ENCODE measurements at regions not wholly inside any gene's neighbourhood (a gene's known extent, or its start where the extent isn't known, plus 50 kb on each side); places are given as distances from the start of the nearest gene placed in this dataset.

DNA sequence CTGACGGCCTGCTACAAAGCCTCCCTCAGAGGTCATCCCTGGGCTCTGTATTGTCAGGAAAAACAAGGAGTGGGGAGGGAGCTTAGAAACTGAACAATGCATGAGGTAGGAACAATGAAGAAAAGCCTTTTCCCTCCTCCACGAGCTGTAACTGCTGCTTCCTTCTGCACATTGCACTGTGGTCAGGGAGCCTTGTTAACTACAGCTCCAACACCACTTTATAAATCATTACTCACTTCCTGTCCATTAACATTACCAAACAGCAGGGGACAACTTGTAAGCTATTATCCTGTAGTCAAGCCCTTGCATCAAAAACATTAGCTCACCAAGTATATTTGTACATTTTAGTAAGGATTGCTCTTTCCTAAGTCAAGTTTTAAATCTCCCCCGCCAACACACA, 336.0 kb upstream of the NR5A2 start:
- TF ChIP-seq, protein P1, sequence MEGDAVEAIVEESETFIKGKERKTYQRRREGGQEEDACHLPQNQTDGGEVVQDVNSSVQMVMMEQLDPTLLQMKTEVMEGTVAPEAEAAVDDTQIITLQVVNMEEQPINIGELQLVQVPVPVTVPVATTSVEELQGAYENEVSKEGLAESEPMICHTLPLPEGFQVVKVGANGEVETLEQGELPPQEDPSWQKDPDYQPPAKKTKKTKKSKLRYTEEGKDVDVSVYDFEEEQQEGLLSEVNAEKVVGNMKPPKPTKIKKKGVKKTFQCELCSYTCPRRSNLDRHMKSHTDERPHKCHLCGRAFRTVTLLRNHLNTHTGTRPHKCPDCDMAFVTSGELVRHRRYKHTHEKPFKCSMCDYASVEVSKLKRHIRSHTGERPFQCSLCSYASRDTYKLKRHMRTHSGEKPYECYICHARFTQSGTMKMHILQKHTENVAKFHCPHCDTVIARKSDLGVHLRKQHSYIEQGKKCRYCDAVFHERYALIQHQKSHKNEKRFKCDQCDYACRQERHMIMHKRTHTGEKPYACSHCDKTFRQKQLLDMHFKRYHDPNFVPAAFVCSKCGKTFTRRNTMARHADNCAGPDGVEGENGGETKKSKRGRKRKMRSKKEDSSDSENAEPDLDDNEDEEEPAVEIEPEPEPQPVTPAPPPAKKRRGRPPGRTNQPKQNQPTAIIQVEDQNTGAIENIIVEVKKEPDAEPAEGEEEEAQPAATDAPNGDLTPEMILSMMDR (IDR thresholded peaks at IDR 0.05; ENCODE audit: control extremely low read depth, extremely low read depth, low read depth, missing control alignments) = no peak
- ChIA-PET POLR2A (no interaction called here), CTCF (no interaction called here)
- no peak for DNase-seq (ENCODE audit: extremely low spot score)

DNA sequence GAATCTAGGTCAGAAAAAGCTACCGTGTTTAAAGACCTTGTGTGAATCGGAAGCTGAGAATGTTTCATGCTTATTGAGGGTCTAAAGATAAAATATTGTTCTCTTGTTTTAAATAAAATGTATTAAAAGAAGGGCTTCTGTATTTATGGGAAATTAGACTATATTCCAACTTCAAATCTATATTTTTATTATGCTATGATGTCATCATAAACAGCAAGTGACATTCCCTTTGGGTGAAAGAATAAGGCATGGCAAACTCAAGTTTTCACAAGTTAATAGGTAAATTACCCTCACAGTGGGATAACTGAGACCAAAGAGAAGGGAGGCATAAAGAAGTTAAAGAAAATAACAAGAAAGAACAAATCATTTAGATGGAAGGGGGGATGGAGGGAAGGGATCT, 333.8 kb upstream of the NR5A2 start:
- POLR2A ChIA-PET = no interaction called here
- no peak for DNase-seq (ENCODE audit: extremely low spot score)
- TF ChIP-seq, protein P1 (IDR thresholded peaks at IDR 0.05; ENCODE audit: control extremely low read depth, extremely low read depth, low read depth, missing control alignments) = no peak
- CTCF ChIA-PET = interaction anchor here (0.8 kb wide), 1 partner anchor 27 kb away, joined by 3 read pairs; no protein-coding TSS in a partner anchor

DNA sequence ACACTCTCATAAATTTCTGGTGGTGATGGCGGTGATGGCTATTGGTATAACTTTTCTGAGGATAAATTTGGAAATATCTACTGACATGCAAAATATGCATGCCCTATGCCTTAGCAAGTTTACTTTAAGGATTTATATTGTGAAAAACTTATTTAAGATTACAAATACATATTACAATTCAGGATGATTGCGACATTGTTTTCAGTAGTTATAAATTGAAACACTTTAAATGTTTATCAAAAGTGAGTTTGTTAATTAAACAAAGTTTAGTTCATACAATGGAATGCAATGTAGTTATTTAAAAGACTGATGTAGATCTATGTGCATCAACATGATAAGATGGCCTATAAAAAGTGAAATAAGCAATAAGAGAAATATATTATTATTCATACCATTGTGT, 331.3 kb upstream of the NR5A2 start:
- DNase-seq (ENCODE audit: extremely low spot score) = no peak
- ChIA-PET CTCF (no interaction called here), POLR2A (no interaction called here)
- TF ChIP-seq, protein P1 (IDR thresholded peaks at IDR 0.05; ENCODE audit: control extremely low read depth, extremely low read depth, low read depth, missing control alignments) = no peak

DNA sequence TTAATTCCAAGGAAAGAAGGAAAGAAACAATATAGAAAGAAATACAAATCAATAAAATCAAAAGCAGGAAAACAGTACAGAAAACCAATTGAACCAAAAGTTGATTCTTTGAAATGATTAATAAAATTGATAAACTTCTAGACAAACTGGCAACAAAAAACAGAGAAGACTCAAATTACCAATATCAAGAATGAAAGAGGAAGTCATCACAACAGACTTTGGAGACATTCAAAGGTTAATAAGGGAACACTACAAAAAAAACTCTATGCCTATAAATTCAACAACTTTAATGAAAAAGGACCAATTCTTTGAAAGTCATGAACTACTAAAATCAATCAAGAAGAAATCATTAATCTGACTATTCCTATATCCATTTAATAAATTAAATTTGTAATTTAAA, 329.3 kb upstream of the NR5A2 start:
- DNase-seq (ENCODE audit: extremely low spot score) = no peak
- POLR2A ChIA-PET = no interaction called here
- CTCF ChIA-PET = no interaction called here
- TF ChIP-seq, protein P1 (IDR thresholded peaks at IDR 0.05; ENCODE audit: control extremely low read depth, extremely low read depth, low read depth, missing control alignments) = no peak

DNA sequence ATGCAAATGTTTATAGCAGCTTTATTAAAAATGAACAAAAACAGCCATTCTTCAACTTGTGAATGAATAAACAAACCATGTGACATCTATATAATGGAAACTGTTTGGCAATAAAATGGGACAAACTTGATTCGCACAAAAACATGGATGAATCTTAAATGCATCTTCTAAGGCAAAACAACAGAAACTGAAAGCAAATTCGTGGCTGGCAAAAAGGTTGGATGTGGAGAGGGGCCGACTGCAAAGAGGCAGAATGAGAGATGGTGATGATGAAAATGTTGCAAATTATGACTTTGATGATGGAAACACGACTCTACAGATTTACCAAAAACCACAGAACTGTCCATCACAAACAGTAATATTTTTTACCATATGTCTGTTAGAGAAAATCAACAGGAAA, 327.0 kb upstream of the NR5A2 start:
- TF ChIP-seq, protein P1 (IDR thresholded peaks at IDR 0.05; ENCODE audit: control extremely low read depth, extremely low read depth, low read depth, missing control alignments) = no peak
- DNase-seq (ENCODE audit: extremely low spot score) = no peak
- CTCF ChIA-PET = interaction anchor here (1.8 kb wide), 1 partner anchor 16 kb away, joined by 5 read pairs; no protein-coding TSS in a partner anchor
- POLR2A ChIA-PET = no interaction called here

DNA sequence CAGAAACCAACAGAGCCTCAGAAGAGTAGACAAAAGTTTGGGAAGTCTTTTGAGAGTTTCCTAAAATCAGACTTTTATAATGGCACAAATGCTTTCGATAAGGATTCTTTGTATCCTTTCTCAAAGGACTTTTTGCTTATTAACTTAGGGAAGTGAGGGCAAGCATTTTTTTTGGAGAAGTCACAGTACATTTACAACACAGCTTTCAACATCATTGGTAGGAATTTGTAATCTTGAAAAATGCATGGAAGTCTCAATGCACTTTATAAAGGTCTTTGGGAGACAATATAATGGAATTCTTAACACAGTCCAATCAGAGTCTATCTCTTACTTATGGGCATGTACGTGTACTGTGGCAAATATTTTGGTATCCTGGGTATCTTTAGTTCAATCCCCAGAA, 325.8 kb upstream of the NR5A2 start:
- ChIA-PET CTCF (no interaction called here), POLR2A (no interaction called here)
- no peak for DNase-seq (ENCODE audit: extremely low spot score)
- TF ChIP-seq, protein P1 (IDR thresholded peaks at IDR 0.05; ENCODE audit: control extremely low read depth, extremely low read depth, low read depth, missing control alignments) = no peak

DNA sequence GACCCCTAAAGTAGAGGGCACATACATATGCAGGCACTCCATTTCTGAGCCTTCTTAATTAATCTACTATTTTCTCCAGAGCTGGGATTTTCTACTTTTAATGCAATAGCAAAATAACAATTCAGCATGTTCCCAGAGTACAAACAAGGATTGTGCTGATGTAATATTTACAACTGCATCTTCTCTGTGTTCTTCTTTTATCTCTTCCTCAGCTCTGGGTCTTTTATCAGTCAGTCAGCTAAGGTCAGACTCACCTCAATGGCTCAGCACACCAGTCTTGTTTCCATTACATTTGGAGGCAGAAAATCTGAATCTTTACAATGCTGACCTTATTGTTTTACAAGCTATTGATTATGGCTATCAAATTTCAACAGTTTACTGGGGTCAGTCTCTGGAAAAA, 323.3 kb upstream of the NR5A2 start:
- DNase-seq (ENCODE audit: extremely low spot score) = no peak
- ChIA-PET POLR2A (no interaction called here), CTCF (interaction anchor here (0.8 kb wide), 1 partner anchor 20 kb away, joined by 3 read pairs; no protein-coding TSS in a partner anchor)
- TF ChIP-seq, protein P1 (IDR thresholded peaks at IDR 0.05; ENCODE audit: control extremely low read depth, extremely low read depth, low read depth, missing control alignments) = no peak
